ENCODE measurements at regions not wholly inside any gene's neighbourhood (a gene's known extent, or its start where the extent isn't known, plus 50 kb on each side); places are given as distances from the start of the nearest gene placed in this dataset.

DNA sequence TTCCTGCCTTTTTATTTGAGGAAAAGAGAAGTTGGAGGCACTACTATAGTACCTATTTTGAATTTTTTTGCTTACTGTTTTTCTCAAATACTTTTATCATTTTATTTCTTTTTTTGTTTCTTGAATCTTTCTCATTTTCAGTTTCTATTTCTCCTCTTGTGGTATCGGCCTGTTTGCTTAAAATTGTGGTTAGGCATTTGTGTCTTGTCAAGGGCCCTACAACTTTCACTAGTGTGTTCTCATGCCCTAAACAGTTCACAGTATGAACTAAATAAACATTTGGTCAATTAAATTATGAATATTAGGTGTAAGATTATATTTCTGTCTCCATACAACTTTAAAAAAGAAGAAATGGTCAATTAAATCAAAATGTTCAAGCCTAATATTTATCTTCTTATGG lies 613.5 kb downstream of the MBD2 start:
- TF ChIP-seq POLR2A (IDR thresholded peaks at IDR 0.05), result no peak
- TF ChIP-seq, protein P1, sequence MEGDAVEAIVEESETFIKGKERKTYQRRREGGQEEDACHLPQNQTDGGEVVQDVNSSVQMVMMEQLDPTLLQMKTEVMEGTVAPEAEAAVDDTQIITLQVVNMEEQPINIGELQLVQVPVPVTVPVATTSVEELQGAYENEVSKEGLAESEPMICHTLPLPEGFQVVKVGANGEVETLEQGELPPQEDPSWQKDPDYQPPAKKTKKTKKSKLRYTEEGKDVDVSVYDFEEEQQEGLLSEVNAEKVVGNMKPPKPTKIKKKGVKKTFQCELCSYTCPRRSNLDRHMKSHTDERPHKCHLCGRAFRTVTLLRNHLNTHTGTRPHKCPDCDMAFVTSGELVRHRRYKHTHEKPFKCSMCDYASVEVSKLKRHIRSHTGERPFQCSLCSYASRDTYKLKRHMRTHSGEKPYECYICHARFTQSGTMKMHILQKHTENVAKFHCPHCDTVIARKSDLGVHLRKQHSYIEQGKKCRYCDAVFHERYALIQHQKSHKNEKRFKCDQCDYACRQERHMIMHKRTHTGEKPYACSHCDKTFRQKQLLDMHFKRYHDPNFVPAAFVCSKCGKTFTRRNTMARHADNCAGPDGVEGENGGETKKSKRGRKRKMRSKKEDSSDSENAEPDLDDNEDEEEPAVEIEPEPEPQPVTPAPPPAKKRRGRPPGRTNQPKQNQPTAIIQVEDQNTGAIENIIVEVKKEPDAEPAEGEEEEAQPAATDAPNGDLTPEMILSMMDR (IDR thresholded peaks at IDR 0.05), result no peak
- 80 to 87% methylated on average over 1 of the region's 1 CpG for WGBS, 2 donors
- intact Hi-C loops (cut with DNase I), result no loop called here
- Histone ChIP-seq H3K4me1 (no peaks in the 10 kb centered on the region), H3K9me3 (no peaks in the 10 kb centered on the region), H3K27ac (no peak overlapping the region), H3K4me3 (replicated peaks in 1 of 3) (no peak overlapping the region), H3K36me3 (no peaks in the 10 kb centered on the region), H3K27me3 (no peaks in the 10 kb centered on the region)
- no peak for DNase-seq

DNA sequence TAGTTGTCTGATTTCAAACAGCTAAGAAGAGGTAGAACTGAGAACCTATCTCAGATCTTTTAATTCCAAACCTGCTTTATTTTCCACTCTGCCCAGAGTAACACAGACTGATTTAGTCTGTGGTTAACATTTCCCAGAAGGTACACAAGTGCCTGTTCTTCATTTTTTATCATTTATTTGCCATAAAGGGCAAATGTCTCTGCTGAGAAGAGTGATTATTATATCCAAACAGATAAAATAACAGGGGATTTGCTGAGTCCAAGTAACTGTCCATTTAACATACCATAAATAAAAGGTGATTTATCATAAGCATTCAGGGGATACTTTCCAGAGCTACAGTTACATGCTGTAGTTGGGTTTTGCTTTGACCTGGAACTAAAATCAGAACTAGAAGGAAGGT lies 617.7 kb downstream of the MBD2 start:
- no peak overlapping the region for H3K4me3 ChIP-seq (replicated peaks in 1 of 3)
- H3K4me1 ChIP-seq, result no peaks in the 10 kb centered on the region
- TF ChIP-seq, protein P1 (IDR thresholded peaks at IDR 0.05), result no peak
- no peak for TF ChIP-seq POLR2A (IDR thresholded peaks at IDR 0.05)
- H3K9me3 ChIP-seq, result no peaks in the 10 kb centered on the region
- intact Hi-C loops (cut with DNase I), result no loop called here
- DNase-seq, result no peak
- H3K36me3 ChIP-seq, result no peaks in the 10 kb centered on the region
- H3K27me3 ChIP-seq, result no peaks in the 10 kb centered on the region
- H3K27ac ChIP-seq, result no peak overlapping the region

DNA sequence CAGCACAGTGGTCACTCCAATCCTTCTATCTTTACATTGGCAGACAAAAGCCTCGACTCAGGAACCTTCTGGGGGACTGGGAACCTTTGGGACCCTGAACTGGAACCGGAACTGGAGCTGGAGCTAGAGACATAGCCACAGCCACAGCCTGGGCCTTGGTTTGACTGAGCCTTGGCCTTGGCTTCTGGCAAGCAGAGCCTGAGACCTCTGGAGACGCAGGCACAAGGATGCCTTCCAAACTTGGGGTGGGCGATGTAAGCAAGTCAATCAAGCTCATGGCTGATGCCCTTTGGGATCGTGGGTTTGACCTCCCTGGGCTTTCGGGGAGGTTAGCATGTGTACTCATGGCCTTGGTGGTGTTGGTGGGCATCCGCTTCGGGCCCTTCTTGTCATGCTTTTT lies 619.3 kb downstream of the MBD2 start:
- Histone ChIP-seq H3K27ac (no peak overlapping the region), H3K4me3 (replicated peaks in 1 of 3) (no peak overlapping the region), H3K27me3 (no peaks in the 10 kb centered on the region), H3K9me3 (no peaks in the 10 kb centered on the region), H3K4me1 (no peaks in the 10 kb centered on the region), H3K36me3 (no peaks in the 10 kb centered on the region)
- WGBS, 2 donors, result 90 to 93% methylated on average over 8 of the region's 8 CpGs
- no peak for DNase-seq
- TF ChIP-seq, protein P1 (IDR thresholded peaks at IDR 0.05), result no peak
- TF ChIP-seq POLR2A (IDR thresholded peaks at IDR 0.05), result no peak
- intact Hi-C loops (cut with DNase I), result no loop called here

DNA sequence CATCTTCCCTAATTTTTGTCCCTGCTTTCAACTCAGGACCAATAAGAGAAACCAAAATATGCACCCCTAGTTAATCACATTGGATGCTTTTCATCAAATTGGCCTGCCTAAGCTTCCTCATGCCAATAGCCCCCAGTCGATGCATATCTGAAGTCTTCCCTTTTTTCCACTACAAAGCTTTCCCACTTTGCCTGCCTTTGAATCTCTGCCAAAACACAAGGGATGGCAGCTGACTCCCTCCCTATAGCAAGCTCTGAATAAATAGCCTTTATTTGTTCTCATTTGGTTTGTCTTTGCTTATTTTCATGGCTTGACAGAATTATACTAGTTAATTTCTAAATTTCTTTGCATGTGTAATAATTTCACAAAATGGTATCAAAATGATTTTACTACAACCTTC lies 621.2 kb downstream of the MBD2 start:
- Histone ChIP-seq H3K4me1 (no peaks in the 10 kb centered on the region), H3K27me3 (no peaks in the 10 kb centered on the region), H3K9me3 (no peaks in the 10 kb centered on the region), H3K4me3 (replicated peaks in 1 of 3) (no peak overlapping the region), H3K27ac (no peak overlapping the region), H3K36me3 (no peaks in the 10 kb centered on the region)
- whole genome bisulfite sequencing, 2 donors, result 29 to 38% methylated on average over 1 of the region's 1 CpG
- intact Hi-C loops (cut with DNase I), result no loop called here
- TF ChIP-seq POLR2A (IDR thresholded peaks at IDR 0.05), result no peak
- TF ChIP-seq, protein P1 (IDR thresholded peaks at IDR 0.05), result no peak
- no peak for DNase-seq

DNA sequence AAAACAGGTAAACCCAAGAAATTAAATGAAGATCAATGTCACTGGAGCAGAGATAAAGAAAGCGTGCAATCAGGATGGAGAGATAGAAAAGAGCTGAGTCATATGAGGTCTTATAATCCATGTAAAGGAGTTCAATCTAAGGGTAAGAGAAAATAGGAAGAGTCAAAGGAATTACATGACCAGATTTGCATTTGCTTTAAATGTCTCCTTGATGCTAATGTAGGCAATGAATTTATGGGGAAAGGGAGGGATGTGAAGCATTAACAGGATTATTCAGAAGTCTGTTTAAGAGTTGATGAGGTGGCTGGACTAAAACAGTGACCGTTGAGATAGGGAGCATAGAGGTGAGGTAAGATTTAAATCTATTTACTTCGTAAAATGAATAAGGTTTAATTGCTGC lies 623.1 kb downstream of the MBD2 start:
- 92 to 94% methylated on average over 3 of the region's 3 CpGs for WGBS, 2 donors
- DNase-seq, result no peak
- intact Hi-C loops (cut with DNase I), result no loop called here

More for the DNA sequence above, 623.1 kb downstream of the MBD2 start:
- Histone ChIP-seq H3K4me3 (replicated peaks in 1 of 3) (no peak overlapping the region), H3K36me3 (no peaks in the 10 kb centered on the region), H3K27ac (no peak overlapping the region), H3K4me1 (no peaks in the 10 kb centered on the region), H3K9me3 (no peaks in the 10 kb centered on the region), H3K27me3 (no peaks in the 10 kb centered on the region)
- no peak for TF ChIP-seq POLR2A (IDR thresholded peaks at IDR 0.05)
- TF ChIP-seq, protein P1 (IDR thresholded peaks at IDR 0.05), result no peak

All from thyroid gland (tissue), 4 donors.